Liver (tissue), 8 donors: ENCODE measurements at regions not wholly inside any gene's neighbourhood (a gene's known extent, or its start where the extent isn't known, plus 50 kb on each side); places are given as distances from the start of the nearest gene placed in this dataset.

ENCODE experiments used
- DNase-seq: peaks from one replicate; pipeline ENCODE4 v3.0.0-alpha.2; 2017; ENCODE audit warnings: low spot score
- H3K27ac ChIP-seq, 2 donors: one replicate each; pipeline ENCODE4 v1.7.0; 2013; ENCODE audit warnings: inconsistent platforms in 2 of 2, low read length in 2 of 2, control low read depth in 1 of 2, low read depth in 1 of 2, mild to moderate bottlenecking in 1 of 2
- H3K27me3 ChIP-seq, 4 donors: one replicate each; pipeline versions ENCODE4 v1.6.1 to v1.7.0; 2013; ENCODE audit warnings: low read length in 3 of 4, inconsistent platforms in 1 of 4, mild to moderate bottlenecking in 1 of 4, moderate library complexity in 1 of 4; ENCODE audit not compliant: control insufficient read depth in 4 of 4, insufficient read depth in 4 of 4
- H3K36me3 ChIP-seq, 4 donors: one replicate each; pipeline versions ENCODE4 v1.6.1 to v1.7.0; 2013; ENCODE audit warnings: low read length in 3 of 4, mild to moderate bottlenecking in 3 of 4, low read depth in 1 of 4, moderate library complexity in 1 of 4; ENCODE audit not compliant: control insufficient read depth in 4 of 4, insufficient read depth in 3 of 4
- H3K4me1 ChIP-seq, 4 donors: one replicate each; pipeline versions ENCODE4 v1.6.1 to v1.7.0; 2013; ENCODE audit warnings: low read length in 3 of 4, mild to moderate bottlenecking in 3 of 4, moderate library complexity in 1 of 4; ENCODE audit not compliant: control insufficient read depth in 4 of 4, insufficient read depth in 4 of 4
- H3K4me3 ChIP-seq, 3 donors: one replicate each; pipeline versions ENCODE4 v1.6.1 to v1.7.0; 2013; ENCODE audit warnings: low read length in 3 of 3, control low read depth in 1 of 3, low read depth in 1 of 3, mild to moderate bottlenecking in 1 of 3
- H3K9ac ChIP-seq, 2 donors: one replicate each; pipeline ENCODE4 v1.7.0; 2013; ENCODE audit warnings: low read length in 2 of 2, mild to moderate bottlenecking in 2 of 2, moderate library complexity in 2 of 2, control low read depth in 1 of 2, low read depth in 1 of 2
- H3K9me3 ChIP-seq, 4 donors: one replicate each; pipeline versions ENCODE4 v1.6.1 to v1.7.0; 2013; ENCODE audit warnings: low read length in 3 of 4; ENCODE audit not compliant: control insufficient read depth in 4 of 4
- ATF3 ChIP-seq: IDR thresholded peaks from 2 replicates; pipeline ENCODE4 v1.6.1; 2016; ENCODE audit warnings: antibody characterized with exemption
- CTCF ChIP-seq: fragments of 150-350 bp; IDR thresholded peaks from 2 replicates; pipeline ENCODE4 v1.5.1; 2017; ENCODE audit warnings: improper control_type of control experiment, low read depth, low read length; ENCODE audit not compliant: missing input control
- EGR1 ChIP-seq, 2 donors: IDR thresholded peaks; 2 replicates each; pipeline ENCODE4 v1.6.1; 2016 to 2018; ENCODE audit warnings: antibody characterized with exemption in 2 of 2, low read depth in 2 of 2
- FOXA1 ChIP-seq: IDR thresholded peaks from 2 replicates; pipeline ENCODE4 v1.6.1; 2016; ENCODE audit warnings: antibody characterized with exemption
- FOXA2 ChIP-seq: IDR thresholded peaks from 2 replicates; pipeline ENCODE4 v1.6.1; 2016; ENCODE audit warnings: antibody characterized with exemption
- GABPA ChIP-seq, 2 donors: IDR thresholded peaks in 1 of 2; conservative IDR thresholded peaks in 1 of 2; 2 replicates each; pipeline ENCODE4 v1.6.1; 2016; ENCODE audit warnings: antibody characterized with exemption in 2 of 2, mild to moderate bottlenecking in 1 of 2, moderate library complexity in 1 of 2
- HNF4A ChIP-seq, 2 donors: conservative IDR thresholded peaks; 2 replicates each; pipeline ENCODE4 v1.6.1; 2016; ENCODE audit warnings: antibody characterized with exemption in 2 of 2, mild to moderate bottlenecking in 2 of 2
- HNF4G ChIP-seq: IDR thresholded peaks from 2 replicates; pipeline ENCODE4 v1.6.1; 2016; ENCODE audit warnings: antibody characterized with exemption
- JUND ChIP-seq, 2 donors: IDR thresholded peaks; 2 replicates each; pipeline ENCODE4 v1.6.1; 2016; ENCODE audit warnings: antibody characterized with exemption in 2 of 2
- MAX ChIP-seq: IDR thresholded peaks from 2 replicates; pipeline ENCODE4 v1.6.1; 2016; ENCODE audit warnings: antibody characterized with exemption
- NR2F2 ChIP-seq: IDR thresholded peaks from 2 replicates; pipeline ENCODE4 v1.6.1; 2016; ENCODE audit warnings: antibody characterized with exemption
- RAD21 ChIP-seq, 2 donors: IDR thresholded peaks; 2 replicates each; pipeline ENCODE4 v1.6.1; 2016; ENCODE audit warnings: antibody characterized with exemption in 2 of 2, mild to moderate bottlenecking in 2 of 2
- REST ChIP-seq: IDR thresholded peaks from 2 replicates; pipeline ENCODE4 v1.6.1; 2016; ENCODE audit warnings: antibody characterized with exemption, mild to moderate bottlenecking
- RXRA ChIP-seq, 2 donors: IDR thresholded peaks; 2 replicates each; pipeline ENCODE4 v1.6.1; 2017 to 2018; ENCODE audit warnings: antibody characterized with exemption in 2 of 2, mild to moderate bottlenecking in 1 of 2
- SP1 ChIP-seq: IDR thresholded peaks from 2 replicates; pipeline ENCODE4 v1.6.1; 2018; ENCODE audit warnings: antibody characterized with exemption, mild to moderate bottlenecking
- TAF1 ChIP-seq: conservative IDR thresholded peaks from 2 replicates; pipeline ENCODE4 v1.6.1; 2016; ENCODE audit warnings: antibody characterized with exemption, mild to moderate bottlenecking
- YY1 ChIP-seq: IDR thresholded peaks from 2 replicates; pipeline ENCODE4 v1.6.1; 2016; ENCODE audit warnings: antibody characterized with exemption, mild to moderate bottlenecking
- ZBTB33 ChIP-seq: IDR thresholded peaks from 2 replicates; pipeline ENCODE4 v1.6.1; 2016; ENCODE audit warnings: antibody characterized with exemption
- WGBS: extraction: QIAGEN DNeasy Blood & Tissue Kit; methylation state at CpG from one replicate; pipeline ENCODE4 v1.1.7; 2013; 5-methylcytosine and 5-hydroxymethylcytosine counted together
- donor health status: healthy.
- donor health status: healthy.
- donor health status: healthy.
- donor health status: healthy.
- donor health status: healthy.

- TF ChIP-seq REST (no peak), TAF1 (no peak), RAD21 (IDR thresholded peaks at IDR 0.05) (no peak), MAX (no peak), FOXA2 (no peak), HNF4A (conservative IDR thresholded peaks at IDR 0.05) (no peak), YY1 (no peak), FOXA1 (no peak), JUND (IDR thresholded peaks at IDR 0.05) (no peak), SP1 (no peak), ATF3 (no peak), EGR1 (IDR thresholded peaks at IDR 0.05; ENCODE audit: low read depth in 2 of 2) (no peak)
These were observed 65.3 kb upstream of the PPP1R26 start (continued) for GRCh38 chr9:135414293-135414692.

GRCh38 chr9:135415586-135415985, 64.0 kb upstream of the PPP1R26 start:
- Histone ChIP-seq H3K9ac (no peak overlapping the region), H3K9me3 (no peaks in the 10 kb centered on the region), H3K27me3 (no peaks in the 10 kb centered on the region), H3K4me1 (no peaks in the 10 kb centered on the region), H3K4me3 (no peak overlapping the region), H3K36me3 (no peaks in the 10 kb centered on the region), H3K27ac (no peak overlapping the region)
- no peak for DNase-seq
- whole genome bisulfite sequencing = 63% methylated on average over 10 of the region's 10 CpGs
- no peak for TF ChIP-seq CTCF
- TF ChIP-seq SP1 = no peak
- no peak for TF ChIP-seq ZBTB33
- TF ChIP-seq HNF4G = no peak
- TF ChIP-seq GABPA (IDR thresholded peaks at IDR 0.05 in 1 of 2, conservative IDR thresholded peaks at IDR 0.05 in 1 of 2) = no peak
- no peak for TF ChIP-seq YY1
- no peak for TF ChIP-seq MAX
- no peak for TF ChIP-seq REST
- TF ChIP-seq FOXA1 = no peak
- no peak for TF ChIP-seq RAD21 (IDR thresholded peaks at IDR 0.05)
- TF ChIP-seq TAF1 = no peak
- TF ChIP-seq HNF4A (conservative IDR thresholded peaks at IDR 0.05) = no peak
- no peak for TF ChIP-seq RXRA (IDR thresholded peaks at IDR 0.05)
- no peak for TF ChIP-seq FOXA2
- TF ChIP-seq JUND (IDR thresholded peaks at IDR 0.05) = no peak
- TF ChIP-seq NR2F2 = no peak
- no peak for TF ChIP-seq EGR1 (IDR thresholded peaks at IDR 0.05; ENCODE audit: low read depth in 2 of 2)
